Sciatic nerve (tissue), 2 donors: ENCODE measurements at regions not wholly inside any gene's neighbourhood (a gene's known extent, or its start where the extent isn't known, plus 50 kb on each side); places are given as distances from the start of the nearest gene placed in this dataset.
A peak's percentile ranks its signal among the peaks of the same experiment; 100 is the strongest.
"Not testable (repeated sequence)": the region's sequence is repeated elsewhere in the genome, so short reads cannot be mapped to it uniquely, and the experiment has no call there.

Experiments
- ATAC-seq: fragments of 200-7000 bp; cut with Tn5 transposase; one replicate; pipeline ENCODE4 v1.9.1; 2020; ENCODE audit warnings: mild to moderate bottlenecking, moderate library complexity
- DNase-seq: peaks from one replicate; pipeline ENCODE4 v3.0.0-alpha.2; 2020; ENCODE audit warnings: low spot score
- intact Hi-C: fragments of 100-400 bp; cut with DNase I; formaldehyde crosslinking; loops from one replicate; pipeline ENCODE4 v1.14.2; 2022
- donor health status: DM: no; HTN: no; CAD: no.
- donor health status: DM: no; HTN: no; CAD: no.

- ATAC-seq = no peak
- DNase-seq = no peak
- intact Hi-C loops = no loop called here
These were observed 1758.1 kb upstream of the SEL1L start for GRCh38 chr14:83291714-83292113.

- intact Hi-C loops = no loop called here
- ATAC-seq = no peak
- no peak for DNase-seq
These were observed 1761.3 kb upstream of the SEL1L start for GRCh38 chr14:83294941-83295340.

- ATAC-seq (no peak), DNase-seq (no peak)
- intact Hi-C loops = no loop called here
These were observed 1763.7 kb upstream of the SEL1L start for GRCh38 chr14:83297361-83297760.

- intact Hi-C loops, ATAC-seq, DNase-seq: not testable (repeated sequence)
These were observed 1764.4 kb upstream of the SEL1L start for GRCh38 chr14:83298016-83298415.

GRCh38 chr14:83300476-83301064, 1766.9 kb upstream of the SEL1L start:
- intact Hi-C loops = no loop called here
- DNase-seq (no peak), ATAC-seq (no peak)

GRCh38 chr14:83301791-83302190, 1768.1 kb upstream of the SEL1L start:
- intact Hi-C loops = no loop called here
- ATAC-seq (no peak), DNase-seq (no peak)

- DNase-seq (no peak), ATAC-seq (no peak)
- intact Hi-C loops = no loop called here
These were observed 1775.6 kb upstream of the SEL1L start for GRCh38 chr14:83309211-83309610.

- intact Hi-C loops = no loop called here
- ATAC-seq (no peak), DNase-seq (no peak)
These were observed 1776.2 kb upstream of the SEL1L start for GRCh38 chr14:83309833-83310232.

- no peak for ATAC-seq
- no peak for DNase-seq
- intact Hi-C loops = no loop called here
These were observed 1778.9 kb upstream of the SEL1L start for GRCh38 chr14:83312511-83312910.

- ATAC-seq (no peak), DNase-seq (no peak)
- intact Hi-C loops = no loop called here
These were observed 1781.1 kb upstream of the SEL1L start for GRCh38 chr14:83314764-83315163.

- ATAC-seq = no peak
- intact Hi-C loops = no loop called here
- no peak for DNase-seq
These were observed 1782.7 kb upstream of the SEL1L start for GRCh38 chr14:83316356-83316755.

- intact Hi-C loops = no loop called here
- ATAC-seq (no peak), DNase-seq (no peak)
These were observed 1787.2 kb upstream of the SEL1L start for GRCh38 chr14:83320837-83321236.

- DNase-seq (no peak), ATAC-seq (no peak)
- intact Hi-C loops = no loop called here
These were observed 1797.9 kb upstream of the SEL1L start for GRCh38 chr14:83331513-83331912.

- ATAC-seq (peak; percentile 89), DNase-seq (peak; percentile 69)
- intact Hi-C loops = no loop called here
These were observed 1808.9 kb upstream of the SEL1L start for GRCh38 chr14:83342590-83342989.

- intact Hi-C loops = no loop called here
- DNase-seq (no peak), ATAC-seq (no peak)
These were observed 1814.2 kb upstream of the SEL1L start for GRCh38 chr14:83347874-83348273.

- DNase-seq (no peak), ATAC-seq (no peak)
- intact Hi-C loops = no loop called here
These were observed 1822.0 kb upstream of the SEL1L start for GRCh38 chr14:83355609-83356008.

GRCh38 chr14:83356080-83356479, 1822.4 kb upstream of the SEL1L start:
- intact Hi-C loops = no loop called here
- no peak for ATAC-seq
- no peak for DNase-seq

GRCh38 chr14:83372271-83372670, 1838.6 kb upstream of the SEL1L start:
- DNase-seq (no peak), ATAC-seq (no peak)
- intact Hi-C loops = no loop called here

- intact Hi-C loops = no loop called here
- ATAC-seq (no peak), DNase-seq (no peak)
These were observed 1845.8 kb upstream of the SEL1L start for GRCh38 chr14:83379436-83379835.

- DNase-seq = no peak
- intact Hi-C loops = no loop called here
- no peak for ATAC-seq
These were observed 1850.6 kb upstream of the SEL1L start for GRCh38 chr14:83384253-83384652.

GRCh38 chr14:83395321-83395720, 1861.7 kb upstream of the SEL1L start:
- ATAC-seq = no peak
- intact Hi-C loops = no loop called here
- DNase-seq = no peak

GRCh38 chr14:83416476-83416875, 1882.8 kb upstream of the SEL1L start:
- ATAC-seq (no peak), DNase-seq (no peak)
- intact Hi-C loops = no loop called here
